DND-41 (cell line): ENCODE measurements at regions not wholly inside any gene's neighbourhood (a gene's known extent, or its start where the extent isn't known, plus 50 kb on each side); places are given as distances from the start of the nearest gene placed in this dataset.

Experiments used
- ATAC-seq: fragments of 200-7000 bp; cut with Tn5 transposase; 3 replicates; pipeline ENCODE4 v1.9.1; 2021; ENCODE audit warnings: low read depth; ENCODE audit not compliant: insufficient read depth
- DNase-seq: peaks from one replicate; pipeline ENCODE4 v3.0.0-alpha.2; 2020
- H2AFZ ChIP-seq: 2 replicates; pipeline ENCODE4 v1.6.0; 2012; ENCODE audit warnings: low read depth, low read length
- H3K27ac ChIP-seq: 2 replicates; pipeline ENCODE4 v1.5.1; 2012; ENCODE audit warnings: low read length, inconsistent platforms
- H3K27me3 ChIP-seq: fragments of 200-600 bp; sonication (generic); 2 replicates; pipeline ENCODE4 v1.6.0; 2012; ENCODE audit warnings: low read length, mild to moderate bottlenecking, inconsistent platforms; ENCODE audit not compliant: insufficient read depth, poor library complexity
- H3K36me3 ChIP-seq: 2 replicates; pipeline ENCODE4 v1.5.1; 2012; ENCODE audit warnings: low read length, inconsistent platforms; ENCODE audit not compliant: insufficient read depth
- H3K4me1 ChIP-seq: 2 replicates; pipeline ENCODE4 v1.5.1; 2012; ENCODE audit warnings: mild to moderate bottlenecking, low read length; ENCODE audit not compliant: insufficient read depth
- H3K4me2 ChIP-seq: 2 replicates; pipeline ENCODE4 v1.6.0; 2012; ENCODE audit warnings: mild to moderate bottlenecking, moderate library complexity, low read length, inconsistent platforms; ENCODE audit not compliant: insufficient read depth
- H3K4me3 ChIP-seq, 2 experiments: fragments of 200-600 bp in 1 of 2; shearing (Covaris generic) in 1 of 2; 2 replicates each; pipeline ENCODE4 v1.5.1; 2012 to 2016; ENCODE audit warnings: inconsistent platforms in 2 of 2, low read length in 2 of 2, mild to moderate bottlenecking in 2 of 2, low read depth in 1 of 2, moderate library complexity in 1 of 2
- H3K79me2 ChIP-seq: 2 replicates; pipeline ENCODE4 v1.6.0; 2012; ENCODE audit warnings: low read length, inconsistent platforms; ENCODE audit not compliant: insufficient read depth
- H3K9ac ChIP-seq: 2 replicates; pipeline ENCODE4 v1.6.0; 2012; ENCODE audit warnings: low read depth, mild to moderate bottlenecking, inconsistent platforms, low read length, moderate library complexity
- H3K9me3 ChIP-seq: 2 replicates; pipeline ENCODE4 v1.5.1; 2012; ENCODE audit warnings: low read length, moderate library complexity, mild to moderate bottlenecking, inconsistent platforms; ENCODE audit not compliant: insufficient read depth, severe bottlenecking
- H4K20me1 ChIP-seq: 2 replicates; pipeline ENCODE4 v1.6.0; 2012; ENCODE audit warnings: low read length; ENCODE audit not compliant: insufficient read depth
- EZH2 ChIP-seq: IDR thresholded peaks from 3 replicates; pipeline ENCODE4 v1.6.1; 2012; ENCODE audit warnings: borderline replicate concordance, low read depth, mild to moderate bottlenecking, moderate library complexity, low read length, inconsistent platforms; ENCODE audit not compliant: severe bottlenecking
- TF ChIP-seq, protein P1 (sequence below): IDR thresholded peaks from 2 replicates; pipeline ENCODE4 v1.5.1; 2012; ENCODE audit warnings: borderline replicate concordance, low read length, moderate library complexity, mild to moderate bottlenecking; ENCODE audit not compliant: poor library complexity, severe bottlenecking; ENCODE audit errors: extremely low read depth

DNA sequence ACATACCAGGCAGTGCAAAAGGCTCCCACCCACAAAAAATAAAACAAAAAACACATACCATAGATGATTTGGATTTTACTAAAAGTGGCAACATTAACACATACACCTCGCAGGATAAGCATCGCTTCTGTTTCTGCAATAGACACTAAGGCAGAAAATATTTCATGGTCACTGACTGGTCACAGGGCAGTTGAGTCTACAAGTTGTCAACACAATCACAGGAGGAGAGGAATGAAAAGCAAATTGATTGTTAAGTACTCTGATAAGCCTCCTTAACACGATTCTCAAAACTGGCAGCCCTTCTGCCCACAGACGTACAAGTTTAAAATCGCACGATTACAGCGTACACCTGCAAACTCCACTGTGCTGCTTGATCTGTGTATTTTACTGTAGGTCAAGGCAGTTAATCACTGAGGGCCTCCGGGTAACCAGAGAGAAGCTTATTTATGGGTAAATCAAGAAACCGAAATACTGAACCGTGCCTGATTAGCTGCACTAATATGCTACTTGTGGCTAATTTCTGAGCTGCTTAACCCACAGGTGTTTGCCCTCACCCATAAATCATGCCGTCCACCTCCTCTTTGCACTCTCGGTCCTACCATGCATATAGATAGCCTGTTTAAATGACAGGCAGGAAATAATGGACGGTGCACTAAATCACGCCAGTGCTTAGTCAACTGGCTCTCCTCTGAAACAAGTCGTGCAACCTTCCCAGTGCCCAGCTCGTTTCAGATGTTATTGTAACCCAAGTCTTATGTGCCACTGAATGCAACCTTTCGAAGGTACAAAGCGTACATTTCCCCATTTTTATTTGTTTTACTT is 659.4 kb upstream of the ADAMTS16 start:
- no peaks in the 10 kb centered on the region for H3K27me3 ChIP-seq
- no peak for DNase-seq
- no peak for ATAC-seq

DNA sequence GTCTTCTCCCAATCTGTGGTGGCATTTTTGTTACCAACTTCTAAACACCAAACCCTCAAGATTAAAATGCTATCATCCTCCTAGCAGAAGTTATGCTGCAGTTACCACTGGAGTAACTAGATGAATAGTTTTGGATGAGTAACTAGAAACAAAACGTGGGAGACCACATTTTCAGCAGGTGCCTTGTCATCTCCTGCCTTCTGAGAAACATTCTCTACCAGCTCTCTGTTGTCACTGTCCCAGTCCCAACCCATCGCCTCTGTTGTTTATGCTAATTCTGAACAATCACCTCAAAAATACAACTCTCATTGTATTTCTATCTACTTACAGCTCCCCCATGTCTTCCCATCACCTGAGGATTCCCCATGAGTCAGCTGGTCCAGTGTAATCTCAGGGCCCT is 652.5 kb upstream of the ADAMTS16 start:
- H3K4me3 ChIP-seq: no peak overlapping the region
- no peaks in the 10 kb centered on the region for H3K36me3 ChIP-seq
- 0 out of 2 replicates have a peak overlapping the region, but pooled peaks have one; percentile 39 for H2AFZ ChIP-seq
- peak overlapping the region; percentile 31; the same call in 1 of the 2 replicates for H3K27ac ChIP-seq
- no peak for TF ChIP-seq EZH2
- TF ChIP-seq, protein P1, sequence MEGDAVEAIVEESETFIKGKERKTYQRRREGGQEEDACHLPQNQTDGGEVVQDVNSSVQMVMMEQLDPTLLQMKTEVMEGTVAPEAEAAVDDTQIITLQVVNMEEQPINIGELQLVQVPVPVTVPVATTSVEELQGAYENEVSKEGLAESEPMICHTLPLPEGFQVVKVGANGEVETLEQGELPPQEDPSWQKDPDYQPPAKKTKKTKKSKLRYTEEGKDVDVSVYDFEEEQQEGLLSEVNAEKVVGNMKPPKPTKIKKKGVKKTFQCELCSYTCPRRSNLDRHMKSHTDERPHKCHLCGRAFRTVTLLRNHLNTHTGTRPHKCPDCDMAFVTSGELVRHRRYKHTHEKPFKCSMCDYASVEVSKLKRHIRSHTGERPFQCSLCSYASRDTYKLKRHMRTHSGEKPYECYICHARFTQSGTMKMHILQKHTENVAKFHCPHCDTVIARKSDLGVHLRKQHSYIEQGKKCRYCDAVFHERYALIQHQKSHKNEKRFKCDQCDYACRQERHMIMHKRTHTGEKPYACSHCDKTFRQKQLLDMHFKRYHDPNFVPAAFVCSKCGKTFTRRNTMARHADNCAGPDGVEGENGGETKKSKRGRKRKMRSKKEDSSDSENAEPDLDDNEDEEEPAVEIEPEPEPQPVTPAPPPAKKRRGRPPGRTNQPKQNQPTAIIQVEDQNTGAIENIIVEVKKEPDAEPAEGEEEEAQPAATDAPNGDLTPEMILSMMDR: no peak
- H3K79me2 ChIP-seq: no peaks in the 10 kb centered on the region
- no peak overlapping the region for H3K9ac ChIP-seq
- no peak for DNase-seq
- no peaks in the 10 kb centered on the region for H4K20me1 ChIP-seq
- peak; percentile 59 for ATAC-seq
- H3K9me3 ChIP-seq: no peaks in the 10 kb centered on the region
- no peaks in the 10 kb centered on the region for H3K27me3 ChIP-seq
- H3K4me2 ChIP-seq: no peak overlapping the region
- H3K4me1 ChIP-seq: peaks cover 29% of the 10 kb centered on the region

More for the DNA sequence above, 659.4 kb upstream of the ADAMTS16 start:
- Histone ChIP-seq H3K36me3 (no peaks in the 10 kb centered on the region), H3K9ac (no peak overlapping the region), H3K4me1 (no peaks in the 10 kb centered on the region), H3K9me3 (no peaks in the 10 kb centered on the region), H3K4me3 (no peak overlapping the region), H4K20me1 (no peaks in the 10 kb centered on the region), H3K79me2 (no peaks in the 10 kb centered on the region), H3K4me2 (no peak overlapping the region), H2AFZ (0 out of 2 replicates have a peak overlapping the region, but pooled peaks have one; percentile 11), H3K27ac (no peak overlapping the region)
- TF ChIP-seq EZH2: no peak
- TF ChIP-seq, protein P1: no peak

DNA sequence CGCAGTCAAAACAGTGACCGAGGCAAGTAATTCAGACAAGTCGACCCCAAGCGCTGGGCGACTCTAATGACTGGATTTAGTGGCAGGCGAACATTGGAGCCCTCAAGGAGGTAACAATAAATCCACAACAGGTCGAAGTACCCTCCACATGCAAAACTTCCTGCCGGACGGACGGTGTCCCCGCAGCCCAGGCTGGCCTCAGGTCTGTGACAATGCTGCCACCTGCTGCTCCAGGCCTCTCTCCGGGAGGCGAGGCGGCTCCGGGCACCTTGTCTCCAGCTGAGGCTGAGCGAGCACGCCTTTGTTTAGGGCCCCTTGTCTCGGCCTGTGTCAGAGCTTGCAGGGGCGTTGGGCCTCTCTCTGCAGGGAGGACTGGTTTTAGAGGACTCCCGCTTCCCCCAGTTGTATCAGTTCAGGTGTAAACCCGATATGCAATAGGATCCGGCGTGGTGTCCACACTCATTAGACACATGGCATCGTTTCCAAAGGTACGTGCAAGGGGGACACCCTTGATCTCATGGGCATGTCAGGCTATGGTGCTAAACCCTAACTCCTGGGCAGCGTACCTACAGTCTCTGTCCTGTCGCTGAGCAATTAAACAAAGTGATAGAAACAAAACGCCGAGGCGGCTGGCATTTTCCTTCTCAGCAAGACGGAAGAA is 628.0 kb upstream of the ADAMTS16 start:
- Histone ChIP-seq H3K9ac (no peak overlapping the region), H3K4me3 (no peak overlapping the region), H3K27me3 (no peaks in the 10 kb centered on the region), H3K36me3 (no peaks in the 10 kb centered on the region), H3K4me1 (peaks cover 39% of the 10 kb centered on the region), H2AFZ (0 out of 2 replicates have a peak overlapping the region, but pooled peaks have one; percentile 14), H3K4me2 (no peak overlapping the region), H4K20me1 (no peaks in the 10 kb centered on the region), H3K79me2 (no peaks in the 10 kb centered on the region), H3K27ac (peak overlapping the region; percentile 7; the same call in 1 of the 2 replicates), H3K9me3 (no peaks in the 10 kb centered on the region)
- peak; percentile 69 for ATAC-seq
- DNase-seq: peak; percentile 40
- TF ChIP-seq, protein P1: peak; percentile 68
- TF ChIP-seq EZH2: no peak
